HepG2 (cell line): ENCODE measurements at regions not wholly inside any gene's neighbourhood (a gene's known extent, or its start where the extent isn't known, plus 50 kb on each side); places are given as distances from the start of the nearest gene placed in this dataset.

Experiments
- CREBL2 ChIP-seq: sonication (generic); formaldehyde crosslinking; IDR thresholded peaks from 2 replicates; pipeline ENCODE4 v1.8.1; 2023; ENCODE audit warnings: missing genetic modification reagents, mild to moderate bottlenecking, borderline replicate concordance
- FOXP1 ChIP-seq, 2 experiments: fragments of 450-650 bp in 1 of 2; IDR thresholded peaks; 2 replicates each; pipeline ENCODE4 v1.6.1; 2017 to 2018; ENCODE audit warnings: antibody characterized with exemption in 1 of 2
- HIC2 ChIP-seq: sonication (generic); formaldehyde crosslinking; IDR thresholded peaks from 2 replicates; pipeline ENCODE4 v1.9.0; 2022; ENCODE audit warnings: low read depth, missing genetic modification reagents
- HOMEZ ChIP-seq: IDR thresholded peaks from 2 replicates; pipeline ENCODE4 v1.6.1; 2016; ENCODE audit warnings: low read depth
- HOXA5 ChIP-seq: sonication (generic); formaldehyde crosslinking; IDR thresholded peaks from 2 replicates; pipeline ENCODE4 v1.4.0; 2020; ENCODE audit warnings: missing genetic modification reagents
- KMT2B ChIP-seq: IDR thresholded peaks from 2 replicates; pipeline ENCODE4 v1.6.1; 2016; ENCODE audit warnings: missing genetic modification reagents, missing compliant biosample characterization
- LBX2 ChIP-seq: sonication (generic); formaldehyde crosslinking; IDR thresholded peaks from 2 replicates; pipeline ENCODE4 v1.5.0; 2020; ENCODE audit warnings: missing genetic modification reagents, mild to moderate bottlenecking, borderline replicate concordance
- NR2F1 ChIP-seq, 2 experiments: fragments of 450-650 bp in 1 of 2; formaldehyde crosslinking in 1 of 2; IDR thresholded peaks; 2 replicates each; pipeline versions ENCODE4 v1.5.0 to v1.6.1; 2016 to 2020; ENCODE audit warnings: mild to moderate bottlenecking in 1 of 2, missing compliant biosample characterization in 1 of 2, missing genetic modification reagents in 1 of 2, moderate library complexity in 1 of 2
- PREB ChIP-seq: sonication (generic); formaldehyde crosslinking; IDR thresholded peaks from 2 replicates; pipeline ENCODE4 v1.4.0; 2020; ENCODE audit warnings: missing genetic modification reagents
- ZBTB34 ChIP-seq: sonication (generic); formaldehyde crosslinking; IDR thresholded peaks from 2 replicates; pipeline ENCODE4 v1.8.0; 2022; ENCODE audit warnings: mild to moderate bottlenecking, missing genetic modification reagents
- ZHX2 ChIP-seq, 2 experiments: sonication (generic) in 1 of 2; formaldehyde crosslinking in 1 of 2; IDR thresholded peaks; 2 replicates each; pipeline versions ENCODE4 v1.6.1 to v1.9.0; 2014 to 2022; ENCODE audit warnings: antibody characterized with exemption in 1 of 2, borderline replicate concordance in 1 of 2, inconsistent platforms in 1 of 2, low read depth in 1 of 2, missing genetic modification reagents in 1 of 2
- ZKSCAN5 ChIP-seq: sonication (generic); formaldehyde crosslinking; IDR thresholded peaks from 2 replicates; pipeline ENCODE4 v1.5.1; 2020; ENCODE audit warnings: mild to moderate bottlenecking, missing genetic modification reagents
- ZNF446 ChIP-seq: sonication (generic); formaldehyde crosslinking; IDR thresholded peaks from 2 replicates; pipeline ENCODE4 v1.5.0; 2020; ENCODE audit warnings: mild to moderate bottlenecking, missing genetic modification reagents
- ZNF558 ChIP-seq: sonication (generic); formaldehyde crosslinking; IDR thresholded peaks from 2 replicates; pipeline ENCODE4 v1.9.0; 2022; ENCODE audit warnings: mild to moderate bottlenecking, missing genetic modification reagents, borderline replicate concordance

GRCh38 chr12:132426349-132427173 is 63.4 kb upstream of the FBRSL1 start (continued):
- TF ChIP-seq CREBL2 (CRISPR knock-in tag) (no peak), ZBTB34 (peak; percentile 76; the same call in 1 of the 2 replicates), HOMEZ (CRISPR knock-in tag) (no peak), HOXA5 (CRISPR knock-in tag) (no peak), HIC2 (CRISPR knock-in tag) (peak; percentile 7; the same call in 1 of the 2 replicates), ZNF446 (peak; percentile 66; the same call in 1 of the 2 replicates), ZKSCAN5 (CRISPR knock-in tag) (no peak; the same call in 1 of the 2 replicates), KMT2B (CRISPR knock-in tag) (peak; percentile 65; the same call in 1 of the 2 replicates), ZHX2 (IDR thresholded peaks at IDR 0.05; ENCODE audit: low read depth) (no peak), ZHX2 (CRISPR knock-in tag; IDR thresholded peaks at IDR 0.05; ENCODE audit: borderline replicate concordance) (no peak), PREB (CRISPR knock-in tag) (no peak), LBX2 (CRISPR knock-in tag) (peak; percentile 92; the same call in 1 of the 2 replicates), NR2F1 (CRISPR knock-in tag; IDR thresholded peaks at IDR 0.05) (no peak), FOXP1 (IDR thresholded peaks at IDR 0.05) (no peak), FOXP1 (CRISPR knock-in tag; IDR thresholded peaks at IDR 0.05) (peak; percentile 44; the same call in 1 of the 2 replicates), ZNF558 (peak; percentile 88; the same call in 1 of the 2 replicates)
